OCI-LY3 (cell line): ENCODE measurements at regions not wholly inside any gene's neighbourhood (a gene's known extent, or its start where the extent isn't known, plus 50 kb on each side); places are given as distances from the start of the nearest gene placed in this dataset.
"Not testable (repeated sequence)": the region's sequence is repeated elsewhere in the genome, so short reads cannot be mapped to it uniquely, and the experiment has no call there.

Source experiments
- H2AFZ ChIP-seq: fragments of 200-600, 300-600 bp; shearing (Covaris generic); 2 replicates; pipeline ENCODE4 v1.6.0; 2014; ENCODE audit warnings: antibody characterized with exemption, low read depth, low read length
- H3K27ac ChIP-seq: fragments of 200-600, 300-600 bp; sonication (generic); 2 replicates; pipeline ENCODE4 v1.5.1; 2014; ENCODE audit warnings: mild to moderate bottlenecking, low read length, moderate library complexity, mixed read lengths
- H3K27me3 ChIP-seq: fragments of 200-600, 300-600 bp; sonication (generic); 2 replicates; pipeline ENCODE4 v1.6.1; 2014; ENCODE audit warnings: low read depth, low read length, mixed read lengths
- H3K36me3 ChIP-seq: fragments of 200-600, 300-600 bp; sonication (generic); replicated peaks from 2 replicates; pipeline ENCODE3; 2014; ENCODE audit warnings: low read depth, low read length, mixed read lengths
- H3K4me1 ChIP-seq: fragments of 300-600, 200-600 bp; sonication (generic); 2 replicates; pipeline ENCODE4 v1.6.1; 2014; ENCODE audit warnings: low read length, mixed read lengths
- H3K4me2 ChIP-seq: fragments of 200-600, 300-600 bp; sonication (generic); 2 replicates; pipeline ENCODE4 v1.6.1; 2014; ENCODE audit warnings: low read length, mixed read lengths
- H3K4me3 ChIP-seq: fragments of 300-600, 200-600 bp; sonication (generic); 2 replicates; pipeline ENCODE4 v1.5.1; 2014; ENCODE audit warnings: antibody characterized with exemption, mild to moderate bottlenecking, low read length, moderate library complexity
- H3K79me2 ChIP-seq: fragments of 300-600, 200-600 bp; shearing (Covaris generic); 2 replicates; pipeline ENCODE4 v1.6.1; 2014; ENCODE audit warnings: mild to moderate bottlenecking, low read length, mixed read lengths
- H3K9ac ChIP-seq: fragments of 300-600, 200-600 bp; shearing (Covaris generic); 2 replicates; pipeline ENCODE4 v1.6.0; 2014; ENCODE audit warnings: mild to moderate bottlenecking, low read length, moderate library complexity
- H3K9me3 ChIP-seq: fragments of 200-600, 300-600 bp; shearing (Covaris generic); 2 replicates; pipeline ENCODE4 v1.6.1; 2014; ENCODE audit warnings: low read length, mixed read lengths; ENCODE audit not compliant: insufficient read depth
- H4K20me1 ChIP-seq: fragments of 200-600, 300-600 bp; sonication (generic); 2 replicates; pipeline ENCODE4 v1.6.1; 2016; ENCODE audit warnings: low read length, mixed read lengths; ENCODE audit not compliant: insufficient read depth
- CTCF ChIP-seq: fragments of 200-600, 300-600 bp; sonication (generic); IDR thresholded peaks from 2 replicates; pipeline ENCODE4 v1.5.1; 2014; ENCODE audit warnings: antibody characterized with exemption, low read length, low read depth
- EZH2phosphoT487 ChIP-seq: fragments of 200-600 bp; shearing (Covaris generic); IDR thresholded peaks from 2 replicates; pipeline ENCODE4 v1.6.1; 2018; ENCODE audit warnings: antibody characterized with exemption, mixed run types, low read depth

DNA sequence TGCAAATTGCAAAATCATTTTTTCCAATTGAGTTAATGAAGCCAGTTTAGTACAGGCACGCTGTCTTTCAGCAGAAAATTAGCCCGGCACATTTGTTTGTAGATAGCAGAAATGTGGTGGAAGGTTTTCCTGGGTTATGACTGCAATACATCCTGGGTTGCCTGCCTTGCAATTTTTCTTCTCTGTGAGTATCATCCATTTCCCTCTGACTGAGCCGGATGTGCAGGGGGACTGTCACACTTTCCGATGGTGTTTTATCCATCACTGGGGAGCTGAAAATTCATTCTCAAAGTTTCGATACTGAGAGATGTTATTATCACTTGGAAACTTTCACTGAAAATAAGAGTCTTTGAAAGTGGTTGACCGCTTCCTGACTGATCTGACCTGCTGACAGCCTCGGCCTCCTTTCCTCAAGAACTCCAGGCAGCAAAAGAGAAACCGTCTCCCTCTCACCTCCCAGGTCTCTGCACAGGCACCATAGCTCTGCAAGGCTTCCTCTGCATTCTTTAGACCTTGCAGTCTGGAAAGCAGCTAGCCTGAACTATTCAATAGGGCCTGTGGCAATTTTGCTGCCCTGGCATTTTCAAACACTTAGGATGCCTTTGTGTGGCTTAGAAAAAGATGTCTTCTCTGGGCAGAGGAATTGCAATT is 320.8 kb upstream of the NRP1 start:
- H3K9me3 ChIP-seq, result no peaks in the 10 kb centered on the region
- no peak overlapping the region for H3K4me3 ChIP-seq
- no peak overlapping the region for H3K9ac ChIP-seq
- H3K27ac ChIP-seq, result no peak overlapping the region
- H3K36me3 ChIP-seq, result no peaks in the 10 kb centered on the region
- no peaks in the 10 kb centered on the region for H4K20me1 ChIP-seq
- H2AFZ ChIP-seq, result no peak overlapping the region
- H3K79me2 ChIP-seq, result no peaks in the 10 kb centered on the region
- H3K4me1 ChIP-seq, result no peaks in the 10 kb centered on the region
- no peaks in the 10 kb centered on the region for H3K27me3 ChIP-seq
- no peak overlapping the region for H3K4me2 ChIP-seq
- no peak for TF ChIP-seq CTCF
- no peak for TF ChIP-seq EZH2phosphoT487

DNA sequence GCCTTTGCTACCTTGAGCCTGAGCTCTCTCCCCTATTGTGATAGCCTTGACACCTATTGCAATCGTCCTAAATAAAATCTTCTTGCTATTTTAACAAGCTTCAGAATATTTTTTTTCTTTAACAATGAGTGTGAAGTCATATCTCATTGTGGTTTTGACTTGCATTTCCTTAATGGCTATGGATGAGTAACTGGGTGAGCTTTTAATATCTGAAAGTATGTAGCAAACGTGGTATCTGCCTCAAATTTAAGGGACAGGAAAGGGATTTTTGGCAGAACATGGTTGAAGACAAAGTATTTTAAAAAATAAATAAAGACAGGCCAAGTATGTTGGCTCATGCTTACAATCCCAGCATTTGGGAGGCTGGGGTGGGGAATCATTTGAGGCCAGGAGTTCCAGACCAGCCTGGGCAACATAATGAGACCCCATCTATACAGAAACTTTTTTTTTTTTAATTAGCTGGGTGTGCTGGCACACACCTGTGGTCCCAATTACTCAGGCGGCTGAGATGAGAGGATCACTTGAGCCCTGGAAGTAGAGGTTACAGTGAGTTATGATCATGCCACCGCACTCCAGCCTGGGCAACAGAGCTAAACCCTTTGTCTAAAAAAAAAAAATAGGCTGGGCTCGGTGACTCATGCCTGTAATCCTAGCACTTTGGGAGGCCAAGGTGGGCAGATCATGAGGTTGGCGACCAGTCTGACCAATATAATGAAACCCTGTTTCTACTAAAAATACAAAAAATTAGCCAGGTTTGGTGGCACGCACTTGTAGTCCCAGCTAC is 319.3 kb upstream of the NRP1 start:
- Histone ChIP-seq H3K4me2 (no peak overlapping the region), H3K9ac (no peak overlapping the region), H3K27ac (no peak overlapping the region), H4K20me1 (no peaks in the 10 kb centered on the region), H3K9me3 (no peaks in the 10 kb centered on the region), H2AFZ (no peak overlapping the region), H3K4me3 (no peak overlapping the region), H3K36me3 (no peaks in the 10 kb centered on the region), H3K4me1 (no peaks in the 10 kb centered on the region), H3K79me2 (no peaks in the 10 kb centered on the region), H3K27me3 (no peaks in the 10 kb centered on the region)
- TF ChIP-seq CTCF (no peak), EZH2phosphoT487 (no peak)

GRCh38 chr10:33652870-33653269 is 318.4 kb upstream of the NRP1 start:
- TF ChIP-seq CTCF (no peak), EZH2phosphoT487 (no peak)
- Histone ChIP-seq H3K4me2 (no peak overlapping the region), H3K9ac (no peak overlapping the region), H3K4me1 (no peaks in the 10 kb centered on the region), H3K9me3 (no peaks in the 10 kb centered on the region), H3K27me3 (no peaks in the 10 kb centered on the region), H3K27ac (no peak overlapping the region), H4K20me1 (no peaks in the 10 kb centered on the region), H3K79me2 (no peaks in the 10 kb centered on the region), H3K4me3 (no peak overlapping the region), H2AFZ (no peak overlapping the region), H3K36me3 (no peaks in the 10 kb centered on the region)

GRCh38 chr10:33650131-33650530 is 315.7 kb upstream of the NRP1 start:
- H3K4me3 ChIP-seq, H3K36me3 ChIP-seq, H2AFZ ChIP-seq, H3K4me2 ChIP-seq, H4K20me1 ChIP-seq, H3K27me3 ChIP-seq, H3K27ac ChIP-seq, H3K9ac ChIP-seq, H3K79me2 ChIP-seq, H3K9me3 ChIP-seq, H3K4me1 ChIP-seq: not testable (repeated sequence)
